C4-2B (cell line): ENCODE measurements at regions not wholly inside any gene's neighbourhood (a gene's known extent, or its start where the extent isn't known, plus 50 kb on each side); places are given as distances from the start of the nearest gene placed in this dataset.

Source experiments
- CTCF ChIP-seq: fragments of 450-650 bp; conservative IDR thresholded peaks from 2 replicates; pipeline ENCODE4 v1.5.1; 2017; ENCODE audit warnings: mild to moderate bottlenecking
- ZFX ChIP-seq: fragments of 450-650 bp; IDR thresholded peaks from 2 replicates; pipeline ENCODE4 v1.6.1; 2017

GRCh38 chr7:25454562-25455041 is 226.3 kb upstream of the NPVF start:
- TF ChIP-seq CTCF: no peak
- TF ChIP-seq ZFX: no peak
